Spinal cord (tissue), 9 donors: ENCODE measurements at regions not wholly inside any gene's neighbourhood (a gene's known extent, or its start where the extent isn't known, plus 50 kb on each side); places are given as distances from the start of the nearest gene placed in this dataset.
A peak's percentile ranks its signal among the peaks of the same experiment; 100 is the strongest.

Experiments
- DNase-seq, 6 donors: peaks; one replicate each; pipeline versions ENCODE4 v3.0.0 to v3.0.0-alpha.2; 2013 to 2015; ENCODE audit warnings: low spot score in 6 of 6, low read depth in 4 of 6
- H3K27ac ChIP-seq: one replicate; pipeline ENCODE4 v1.5.1; 2013; ENCODE audit warnings: low read depth, low read length, control low read depth
- H3K27me3 ChIP-seq: one replicate; pipeline ENCODE4 v1.6.1; 2013; ENCODE audit warnings: low read length; ENCODE audit not compliant: control insufficient read depth, insufficient read depth
- H3K36me3 ChIP-seq: one replicate; pipeline ENCODE4 v1.6.1; 2013; ENCODE audit warnings: low read length; ENCODE audit not compliant: control insufficient read depth, insufficient read depth
- H3K4me1 ChIP-seq: one replicate; pipeline ENCODE4 v1.6.1; 2013; ENCODE audit warnings: low read length; ENCODE audit not compliant: control insufficient read depth, insufficient read depth
- H3K4me3 ChIP-seq: one replicate; pipeline ENCODE4 v1.5.1; 2013; ENCODE audit warnings: low read depth, low read length, control low read depth
- H3K9me3 ChIP-seq: one replicate; pipeline ENCODE4 v1.6.1; 2013; ENCODE audit warnings: low read length; ENCODE audit not compliant: control insufficient read depth, insufficient read depth
- WGBS: methylation state at CpG from one replicate; pipeline ENCODE4 v1.1.5; 2013; ENCODE audit warnings: missing lambda C conversion rate; ENCODE audit not compliant: insufficient coverage; 5-methylcytosine and 5-hydroxymethylcytosine counted together
- donor health status: healthy.

- Histone ChIP-seq H3K27ac (no peak overlapping the region), H3K27me3 (no peaks in the 10 kb centered on the region), H3K4me1 (no peaks in the 10 kb centered on the region), H3K36me3 (no peaks in the 10 kb centered on the region), H3K4me3 (no peak overlapping the region), H3K9me3 (no peaks in the 10 kb centered on the region)
- 85% methylated on average over 1 of the region's 1 CpG for WGBS
- DNase-seq = no peak
Observed at GRCh38 chr5:12648558-12648957, 744.3 kb upstream of the CTNND2 start.

- H3K4me3 ChIP-seq = no peak overlapping the region
- DNase-seq = no peak
- H3K36me3 ChIP-seq = no peaks in the 10 kb centered on the region
- no peaks in the 10 kb centered on the region for H3K27me3 ChIP-seq
- no peak overlapping the region for H3K27ac ChIP-seq
- H3K4me1 ChIP-seq = no peaks in the 10 kb centered on the region
- 79% methylated on average over 4 of the region's 4 CpGs for WGBS
- no peaks in the 10 kb centered on the region for H3K9me3 ChIP-seq
Observed at GRCh38 chr5:12647613-12648012, 743.4 kb upstream of the CTNND2 start.

- no peaks in the 10 kb centered on the region for H3K4me1 ChIP-seq
- H3K4me3 ChIP-seq = no peak overlapping the region
Observed at GRCh38 chr5:12645582-12645981, 741.3 kb upstream of the CTNND2 start.

GRCh38 chr5:12636209-12636608 lies 732.0 kb upstream of the CTNND2 start:
- DNase-seq = no peak
- 89% methylated on average over 3 of the region's 5 CpGs for WGBS
- no peaks in the 10 kb centered on the region for H3K36me3 ChIP-seq
- H3K4me1 ChIP-seq = no peaks in the 10 kb centered on the region
- H3K9me3 ChIP-seq = no peaks in the 10 kb centered on the region
- H3K27me3 ChIP-seq = no peaks in the 10 kb centered on the region
- no peak overlapping the region for H3K27ac ChIP-seq
- no peak overlapping the region for H3K4me3 ChIP-seq

More at GRCh38 chr5:12645582-12645981, 741.3 kb upstream of the CTNND2 start:
- no peak for DNase-seq
- no peaks in the 10 kb centered on the region for H3K27me3 ChIP-seq
- no peaks in the 10 kb centered on the region for H3K9me3 ChIP-seq
- H3K36me3 ChIP-seq = no peaks in the 10 kb centered on the region
- H3K27ac ChIP-seq = no peak overlapping the region

GRCh38 chr5:12626556-12626955 lies 722.3 kb upstream of the CTNND2 start:
- H3K27ac ChIP-seq = no peak overlapping the region
- H3K9me3 ChIP-seq = no peaks in the 10 kb centered on the region
- no peaks in the 10 kb centered on the region for H3K36me3 ChIP-seq
- WGBS = 97% methylated on average over 4 of the region's 5 CpGs
- H3K4me1 ChIP-seq = no peaks in the 10 kb centered on the region
- no peaks in the 10 kb centered on the region for H3K27me3 ChIP-seq
- DNase-seq = no peak
- no peak overlapping the region for H3K4me3 ChIP-seq

- no peak for DNase-seq
- no peaks in the 10 kb centered on the region for H3K27me3 ChIP-seq
- H3K9me3 ChIP-seq = no peaks in the 10 kb centered on the region
- 88% methylated on average over 8 of the region's 8 CpGs for WGBS
- H3K4me3 ChIP-seq = no peak overlapping the region
- no peaks in the 10 kb centered on the region for H3K4me1 ChIP-seq
- no peak overlapping the region for H3K27ac ChIP-seq
- H3K36me3 ChIP-seq = no peaks in the 10 kb centered on the region
Observed at GRCh38 chr5:12625667-12626263, 721.5 kb upstream of the CTNND2 start.

GRCh38 chr5:12624776-12625560 lies 720.7 kb upstream of the CTNND2 start:
- 80% methylated on average over 1 of the region's 4 CpGs for WGBS
- no peaks in the 10 kb centered on the region for H3K4me1 ChIP-seq
- no peak for DNase-seq
- no peaks in the 10 kb centered on the region for H3K9me3 ChIP-seq
- H3K4me3 ChIP-seq = no peak overlapping the region
- H3K27me3 ChIP-seq = no peaks in the 10 kb centered on the region
- H3K36me3 ChIP-seq = no peaks in the 10 kb centered on the region
- no peak overlapping the region for H3K27ac ChIP-seq

- no peaks in the 10 kb centered on the region for H3K9me3 ChIP-seq
- H3K4me3 ChIP-seq = no peak overlapping the region
- DNase-seq = peak in 3 of 6 donors; percentile 9 to 66 (median 14)
- no peaks in the 10 kb centered on the region for H3K36me3 ChIP-seq
- no peaks in the 10 kb centered on the region for H3K4me1 ChIP-seq
- no peak overlapping the region for H3K27ac ChIP-seq
- no peaks in the 10 kb centered on the region for H3K27me3 ChIP-seq
- 0% methylated on average over 1 of the region's 1 CpG for WGBS
Observed at GRCh38 chr5:12623408-12623807, 719.2 kb upstream of the CTNND2 start.

GRCh38 chr5:12616093-12616492 lies 711.8 kb upstream of the CTNND2 start:
- no peak for DNase-seq
- Histone ChIP-seq H3K27me3 (no peaks in the 10 kb centered on the region), H3K36me3 (no peaks in the 10 kb centered on the region)

More at GRCh38 chr5:12616093-12616492, 711.8 kb upstream of the CTNND2 start:
- Histone ChIP-seq H3K4me1 (no peaks in the 10 kb centered on the region), H3K9me3 (peaks cover 2% of the 10 kb centered on the region), H3K4me3 (no peak overlapping the region), H3K27ac (no peak overlapping the region)
- no CpG with 5 or more reads among the region's 4 CpGs for WGBS
